Stomach (tissue), 4 donors: ENCODE measurements at regions not wholly inside any gene's neighbourhood (a gene's known extent, or its start where the extent isn't known, plus 50 kb on each side); places are given as distances from the start of the nearest gene placed in this dataset.

ENCODE experiments used
- POLR2AphosphoS5 ChIP-seq, 3 donors: sonication (generic); formaldehyde crosslinking; IDR thresholded peaks; one replicate each; pipeline ENCODE4 v1.6.1; 2016; ENCODE audit warnings: antibody characterized with exemption in 3 of 3
- TF ChIP-seq, protein P1 (sequence below), 7 experiments: fragments of 450-650 bp in 4 of 7; fragments of 200-600 bp in 3 of 7; sonication (generic) in 3 of 7; IDR thresholded peaks; one replicate each; pipeline ENCODE4 v1.5.1; 2016 to 2019; ENCODE audit warnings: antibody characterized with exemption in 7 of 7, control low read depth in 2 of 7, mild to moderate bottlenecking in 1 of 7

DNA sequence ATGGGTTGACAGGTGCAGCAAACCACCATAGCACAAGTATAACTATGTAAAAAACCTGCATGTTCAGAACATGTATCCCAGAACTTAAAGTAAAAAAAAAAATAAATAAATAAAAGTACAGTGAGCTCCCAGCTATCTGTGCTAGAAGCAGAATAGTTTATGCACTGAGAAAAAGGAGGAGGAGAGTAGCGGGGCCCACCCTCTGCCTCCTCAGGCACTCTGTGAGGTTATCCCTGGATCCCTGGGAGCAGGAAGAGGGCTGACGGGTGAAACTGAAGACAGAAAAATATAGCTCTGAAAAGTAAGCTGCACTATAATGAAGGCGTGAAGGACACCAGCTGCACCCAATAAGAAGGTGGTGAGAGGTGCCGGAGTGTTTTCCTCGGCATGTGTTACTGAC is 117.2 kb downstream of the SIPA1L2 start:
- TF ChIP-seq, protein P1, sequence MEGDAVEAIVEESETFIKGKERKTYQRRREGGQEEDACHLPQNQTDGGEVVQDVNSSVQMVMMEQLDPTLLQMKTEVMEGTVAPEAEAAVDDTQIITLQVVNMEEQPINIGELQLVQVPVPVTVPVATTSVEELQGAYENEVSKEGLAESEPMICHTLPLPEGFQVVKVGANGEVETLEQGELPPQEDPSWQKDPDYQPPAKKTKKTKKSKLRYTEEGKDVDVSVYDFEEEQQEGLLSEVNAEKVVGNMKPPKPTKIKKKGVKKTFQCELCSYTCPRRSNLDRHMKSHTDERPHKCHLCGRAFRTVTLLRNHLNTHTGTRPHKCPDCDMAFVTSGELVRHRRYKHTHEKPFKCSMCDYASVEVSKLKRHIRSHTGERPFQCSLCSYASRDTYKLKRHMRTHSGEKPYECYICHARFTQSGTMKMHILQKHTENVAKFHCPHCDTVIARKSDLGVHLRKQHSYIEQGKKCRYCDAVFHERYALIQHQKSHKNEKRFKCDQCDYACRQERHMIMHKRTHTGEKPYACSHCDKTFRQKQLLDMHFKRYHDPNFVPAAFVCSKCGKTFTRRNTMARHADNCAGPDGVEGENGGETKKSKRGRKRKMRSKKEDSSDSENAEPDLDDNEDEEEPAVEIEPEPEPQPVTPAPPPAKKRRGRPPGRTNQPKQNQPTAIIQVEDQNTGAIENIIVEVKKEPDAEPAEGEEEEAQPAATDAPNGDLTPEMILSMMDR (IDR thresholded peaks at IDR 0.05) = no peak
- no peak for TF ChIP-seq POLR2AphosphoS5 (IDR thresholded peaks at IDR 0.05)
